ENCODE measurements at regions not wholly inside any gene's neighbourhood (a gene's known extent, or its start where the extent isn't known, plus 50 kb on each side); places are given as distances from the start of the nearest gene placed in this dataset.

- Histone ChIP-seq H3K4me3 (ENCODE audit: low read depth in 1 of 3, low read length in 3 of 3) (no peak overlapping the region), H3K27ac (ENCODE audit: low read depth in 1 of 2, low read length in 2 of 2) (no peak overlapping the region), H3K27me3 (ENCODE audit: control insufficient read depth in 4 of 4, insufficient read depth in 4 of 4, low read length in 3 of 4) (peaks cover 0 to 3% (median 0%) of the 10 kb centered on the region in 4 donors), H3K36me3 (ENCODE audit: control insufficient read depth in 4 of 4, insufficient read depth in 3 of 4, low read depth in 1 of 4, low read length in 3 of 4) (no peaks in the 10 kb centered on the region), H3K9ac (ENCODE audit: low read depth in 1 of 2, low read length in 2 of 2) (no peak overlapping the region), H3K4me1 (ENCODE audit: control insufficient read depth in 4 of 4, insufficient read depth in 4 of 4, low read length in 3 of 4) (no peaks in the 10 kb centered on the region), H3K9me3 (ENCODE audit: control insufficient read depth in 4 of 4, low read length in 3 of 4) (peaks cover 0 to 5% (median 1%) of the 10 kb centered on the region in 4 donors)
- DNase-seq (ENCODE audit: low spot score) = no peak
- WGBS = 87% methylated on average over 2 of the region's 2 CpGs
- TF ChIP-seq TAF1 (conservative IDR thresholded peaks at IDR 0.05) = no peak
- TF ChIP-seq SP1 (IDR thresholded peaks at IDR 0.05) = no peak
- no peak for TF ChIP-seq RXRA (IDR thresholded peaks at IDR 0.05)
- TF ChIP-seq GABPA (IDR thresholded peaks at IDR 0.05 in 1 of 2, conservative IDR thresholded peaks at IDR 0.05 in 1 of 2) = no peak
- TF ChIP-seq EGR1 (IDR thresholded peaks at IDR 0.05; ENCODE audit: low read depth in 2 of 2) = no peak
- TF ChIP-seq YY1 (IDR thresholded peaks at IDR 0.05) = no peak
- TF ChIP-seq HNF4G (IDR thresholded peaks at IDR 0.05) = no peak
- no peak for TF ChIP-seq RAD21 (IDR thresholded peaks at IDR 0.05)
- no peak for TF ChIP-seq ATF3 (IDR thresholded peaks at IDR 0.05)
- no peak for TF ChIP-seq JUND (IDR thresholded peaks at IDR 0.05)
- TF ChIP-seq HNF4A (conservative IDR thresholded peaks at IDR 0.05) = no peak
- TF ChIP-seq, protein P1, sequence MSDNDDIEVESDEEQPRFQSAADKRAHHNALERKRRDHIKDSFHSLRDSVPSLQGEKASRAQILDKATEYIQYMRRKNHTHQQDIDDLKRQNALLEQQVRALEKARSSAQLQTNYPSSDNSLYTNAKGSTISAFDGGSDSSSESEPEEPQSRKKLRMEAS (IDR thresholded peaks at IDR 0.05) = no peak
- TF ChIP-seq, protein P2, sequence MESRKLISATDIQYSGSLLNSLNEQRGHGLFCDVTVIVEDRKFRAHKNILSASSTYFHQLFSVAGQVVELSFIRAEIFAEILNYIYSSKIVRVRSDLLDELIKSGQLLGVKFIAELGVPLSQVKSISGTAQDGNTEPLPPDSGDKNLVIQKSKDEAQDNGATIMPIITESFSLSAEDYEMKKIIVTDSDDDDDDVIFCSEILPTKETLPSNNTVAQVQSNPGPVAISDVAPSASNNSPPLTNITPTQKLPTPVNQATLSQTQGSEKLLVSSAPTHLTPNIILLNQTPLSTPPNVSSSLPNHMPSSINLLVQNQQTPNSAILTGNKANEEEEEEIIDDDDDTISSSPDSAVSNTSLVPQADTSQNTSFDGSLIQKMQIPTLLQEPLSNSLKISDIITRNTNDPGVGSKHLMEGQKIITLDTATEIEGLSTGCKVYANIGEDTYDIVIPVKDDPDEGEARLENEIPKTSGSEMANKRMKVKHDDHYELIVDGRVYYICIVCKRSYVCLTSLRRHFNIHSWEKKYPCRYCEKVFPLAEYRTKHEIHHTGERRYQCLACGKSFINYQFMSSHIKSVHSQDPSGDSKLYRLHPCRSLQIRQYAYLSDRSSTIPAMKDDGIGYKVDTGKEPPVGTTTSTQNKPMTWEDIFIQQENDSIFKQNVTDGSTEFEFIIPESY (IDR thresholded peaks at IDR 0.05) = no peak
- TF ChIP-seq, protein P3, sequence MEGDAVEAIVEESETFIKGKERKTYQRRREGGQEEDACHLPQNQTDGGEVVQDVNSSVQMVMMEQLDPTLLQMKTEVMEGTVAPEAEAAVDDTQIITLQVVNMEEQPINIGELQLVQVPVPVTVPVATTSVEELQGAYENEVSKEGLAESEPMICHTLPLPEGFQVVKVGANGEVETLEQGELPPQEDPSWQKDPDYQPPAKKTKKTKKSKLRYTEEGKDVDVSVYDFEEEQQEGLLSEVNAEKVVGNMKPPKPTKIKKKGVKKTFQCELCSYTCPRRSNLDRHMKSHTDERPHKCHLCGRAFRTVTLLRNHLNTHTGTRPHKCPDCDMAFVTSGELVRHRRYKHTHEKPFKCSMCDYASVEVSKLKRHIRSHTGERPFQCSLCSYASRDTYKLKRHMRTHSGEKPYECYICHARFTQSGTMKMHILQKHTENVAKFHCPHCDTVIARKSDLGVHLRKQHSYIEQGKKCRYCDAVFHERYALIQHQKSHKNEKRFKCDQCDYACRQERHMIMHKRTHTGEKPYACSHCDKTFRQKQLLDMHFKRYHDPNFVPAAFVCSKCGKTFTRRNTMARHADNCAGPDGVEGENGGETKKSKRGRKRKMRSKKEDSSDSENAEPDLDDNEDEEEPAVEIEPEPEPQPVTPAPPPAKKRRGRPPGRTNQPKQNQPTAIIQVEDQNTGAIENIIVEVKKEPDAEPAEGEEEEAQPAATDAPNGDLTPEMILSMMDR (IDR thresholded peaks at IDR 0.05; ENCODE audit: low read depth, low read length, missing input control) = no peak
- TF ChIP-seq FOXA2 (IDR thresholded peaks at IDR 0.05) = no peak
- TF ChIP-seq FOXA1 (IDR thresholded peaks at IDR 0.05) = no peak
- TF ChIP-seq, protein P4, sequence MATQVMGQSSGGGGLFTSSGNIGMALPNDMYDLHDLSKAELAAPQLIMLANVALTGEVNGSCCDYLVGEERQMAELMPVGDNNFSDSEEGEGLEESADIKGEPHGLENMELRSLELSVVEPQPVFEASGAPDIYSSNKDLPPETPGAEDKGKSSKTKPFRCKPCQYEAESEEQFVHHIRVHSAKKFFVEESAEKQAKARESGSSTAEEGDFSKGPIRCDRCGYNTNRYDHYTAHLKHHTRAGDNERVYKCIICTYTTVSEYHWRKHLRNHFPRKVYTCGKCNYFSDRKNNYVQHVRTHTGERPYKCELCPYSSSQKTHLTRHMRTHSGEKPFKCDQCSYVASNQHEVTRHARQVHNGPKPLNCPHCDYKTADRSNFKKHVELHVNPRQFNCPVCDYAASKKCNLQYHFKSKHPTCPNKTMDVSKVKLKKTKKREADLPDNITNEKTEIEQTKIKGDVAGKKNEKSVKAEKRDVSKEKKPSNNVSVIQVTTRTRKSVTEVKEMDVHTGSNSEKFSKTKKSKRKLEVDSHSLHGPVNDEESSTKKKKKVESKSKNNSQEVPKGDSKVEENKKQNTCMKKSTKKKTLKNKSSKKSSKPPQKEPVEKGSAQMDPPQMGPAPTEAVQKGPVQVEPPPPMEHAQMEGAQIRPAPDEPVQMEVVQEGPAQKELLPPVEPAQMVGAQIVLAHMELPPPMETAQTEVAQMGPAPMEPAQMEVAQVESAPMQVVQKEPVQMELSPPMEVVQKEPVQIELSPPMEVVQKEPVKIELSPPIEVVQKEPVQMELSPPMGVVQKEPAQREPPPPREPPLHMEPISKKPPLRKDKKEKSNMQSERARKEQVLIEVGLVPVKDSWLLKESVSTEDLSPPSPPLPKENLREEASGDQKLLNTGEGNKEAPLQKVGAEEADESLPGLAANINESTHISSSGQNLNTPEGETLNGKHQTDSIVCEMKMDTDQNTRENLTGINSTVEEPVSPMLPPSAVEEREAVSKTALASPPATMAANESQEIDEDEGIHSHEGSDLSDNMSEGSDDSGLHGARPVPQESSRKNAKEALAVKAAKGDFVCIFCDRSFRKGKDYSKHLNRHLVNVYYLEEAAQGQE (IDR thresholded peaks at IDR 0.05) = no peak
- TF ChIP-seq NR2F2 (IDR thresholded peaks at IDR 0.05) = no peak
Observed at GRCh38 chr4:127548990-127549925, 83.5 kb upstream of the INTU start.
